GM23248 (cell line): ENCODE measurements at regions not wholly inside any gene's neighbourhood (a gene's known extent, or its start where the extent isn't known, plus 50 kb on each side); places are given as distances from the start of the nearest gene placed in this dataset.

Source experiments
- EZH2 ChIP-seq: fragments of 200-600 bp; sonication (generic); IDR thresholded peaks from 2 replicates; pipeline ENCODE4 v1.6.1; 2018; ENCODE audit warnings: antibody characterized with exemption, mild to moderate bottlenecking; ENCODE audit not compliant: insufficient read depth, poor library complexity, severe bottlenecking
- EZH2phosphoT487 ChIP-seq: fragments of 200-600 bp; sonication (generic); IDR thresholded peaks from 2 replicates; pipeline ENCODE4 v1.6.1; 2018; ENCODE audit warnings: antibody characterized with exemption, moderate library complexity, mild to moderate bottlenecking, low read depth; ENCODE audit not compliant: insufficient read depth

- no peak for TF ChIP-seq EZH2
- TF ChIP-seq EZH2phosphoT487 = no peak
Observed at GRCh38 chr1:90139837-90140236, 144.9 kb downstream of the ZNF326 start.
